ENCODE measurements at regions not wholly inside any gene's neighbourhood (a gene's known extent, or its start where the extent isn't known, plus 50 kb on each side); places are given as distances from the start of the nearest gene placed in this dataset.

- H3K4me3 ChIP-seq, result no peak overlapping the region
- whole genome bisulfite sequencing, 3 donors, result 26 to 39% (median 31%) methylated on average over 3 of the region's 3 CpGs
- intact Hi-C loops (cut with DNase I), result no loop called here
- H3K27ac ChIP-seq, result no peak overlapping the region
- H3K9me3 ChIP-seq, result no peaks in the 10 kb centered on the region
- H3K27me3 ChIP-seq, result no peaks in the 10 kb centered on the region
- no peak for DNase-seq
- TF ChIP-seq POLR2A (IDR thresholded peaks at IDR 0.05) (no peak), EP300 (IDR thresholded peaks at IDR 0.05) (no peak), CTCF (IDR thresholded peaks at IDR 0.05) (no peak)
- H3K4me1 ChIP-seq (ENCODE audit: insufficient read depth), result no peaks in the 10 kb centered on the region
- no peaks in the 10 kb centered on the region for H3K36me3 ChIP-seq
These were observed 745.9 kb upstream of the TENM4 start for GRCh38 chr11:80186692-80187091.

GRCh38 chr11:80182901-80183300 is 742.1 kb upstream of the TENM4 start:
- H3K9me3 ChIP-seq, result no peaks in the 10 kb centered on the region
- H3K27ac ChIP-seq, result no peak overlapping the region
- no peaks in the 10 kb centered on the region for H3K27me3 ChIP-seq
- H3K36me3 ChIP-seq, result no peaks in the 10 kb centered on the region
- TF ChIP-seq EP300 (IDR thresholded peaks at IDR 0.05) (no peak), POLR2A (IDR thresholded peaks at IDR 0.05) (no peak), CTCF (IDR thresholded peaks at IDR 0.05) (no peak)
- H3K4me3 ChIP-seq, result no peak overlapping the region
- DNase-seq, result no peak
- no peaks in the 10 kb centered on the region for H3K4me1 ChIP-seq (ENCODE audit: insufficient read depth)
- intact Hi-C loops (cut with DNase I), result no loop called here
- 78 to 88% (median 79%) methylated on average over 3 of the region's 3 CpGs for WGBS, 3 donors

GRCh38 chr11:80173371-80174136 is 732.7 kb upstream of the TENM4 start:
- WGBS, 3 donors, result 74 to 90% (median 83%) methylated on average over 3 of the region's 3 CpGs
- intact Hi-C loops (cut with DNase I), result no loop called here

GRCh38 chr11:80168796-80169195 is 728.0 kb upstream of the TENM4 start:
- H3K36me3 ChIP-seq, result no peaks in the 10 kb centered on the region
- DNase-seq, result no peak
- H3K4me1 ChIP-seq (ENCODE audit: insufficient read depth), result no peaks in the 10 kb centered on the region
- no peak overlapping the region for H3K4me3 ChIP-seq
- intact Hi-C loops (cut with DNase I), result no loop called here
- H3K9me3 ChIP-seq, result no peaks in the 10 kb centered on the region
- no peaks in the 10 kb centered on the region for H3K27me3 ChIP-seq
- TF ChIP-seq EP300 (IDR thresholded peaks at IDR 0.05), result no peak
- no peak for TF ChIP-seq POLR2A (IDR thresholded peaks at IDR 0.05)
- no peak for TF ChIP-seq CTCF (IDR thresholded peaks at IDR 0.05)
- H3K27ac ChIP-seq, result no peak overlapping the region
- WGBS, 3 donors, result 93 to 96% (median 96%) methylated on average over 2 of the region's 2 CpGs

More at GRCh38 chr11:80173371-80174136, 732.7 kb upstream of the TENM4 start:
- Histone ChIP-seq H3K27me3 (no peaks in the 10 kb centered on the region), H3K4me3 (no peak overlapping the region), H3K27ac (no peak overlapping the region), H3K36me3 (no peaks in the 10 kb centered on the region), H3K4me1 (ENCODE audit: insufficient read depth) (no peaks in the 10 kb centered on the region), H3K9me3 (no peaks in the 10 kb centered on the region)
- TF ChIP-seq EP300 (IDR thresholded peaks at IDR 0.05) (no peak), POLR2A (IDR thresholded peaks at IDR 0.05) (no peak), CTCF (IDR thresholded peaks at IDR 0.05) (no peak)
- DNase-seq, result no peak
